GM21526 (cell line): ENCODE measurements at regions not wholly inside any gene's neighbourhood (a gene's known extent, or its start where the extent isn't known, plus 50 kb on each side); places are given as distances from the start of the nearest gene placed in this dataset.

Experiments
- ATAC-seq: cut with Tn5 transposase; IDR thresholded peaks from one replicate; pipeline ENCODE4 v1.9.1; 2021; ENCODE audit warnings: moderate library complexity; ENCODE audit not compliant: unreplicated experiment, low FRiP score

DNA sequence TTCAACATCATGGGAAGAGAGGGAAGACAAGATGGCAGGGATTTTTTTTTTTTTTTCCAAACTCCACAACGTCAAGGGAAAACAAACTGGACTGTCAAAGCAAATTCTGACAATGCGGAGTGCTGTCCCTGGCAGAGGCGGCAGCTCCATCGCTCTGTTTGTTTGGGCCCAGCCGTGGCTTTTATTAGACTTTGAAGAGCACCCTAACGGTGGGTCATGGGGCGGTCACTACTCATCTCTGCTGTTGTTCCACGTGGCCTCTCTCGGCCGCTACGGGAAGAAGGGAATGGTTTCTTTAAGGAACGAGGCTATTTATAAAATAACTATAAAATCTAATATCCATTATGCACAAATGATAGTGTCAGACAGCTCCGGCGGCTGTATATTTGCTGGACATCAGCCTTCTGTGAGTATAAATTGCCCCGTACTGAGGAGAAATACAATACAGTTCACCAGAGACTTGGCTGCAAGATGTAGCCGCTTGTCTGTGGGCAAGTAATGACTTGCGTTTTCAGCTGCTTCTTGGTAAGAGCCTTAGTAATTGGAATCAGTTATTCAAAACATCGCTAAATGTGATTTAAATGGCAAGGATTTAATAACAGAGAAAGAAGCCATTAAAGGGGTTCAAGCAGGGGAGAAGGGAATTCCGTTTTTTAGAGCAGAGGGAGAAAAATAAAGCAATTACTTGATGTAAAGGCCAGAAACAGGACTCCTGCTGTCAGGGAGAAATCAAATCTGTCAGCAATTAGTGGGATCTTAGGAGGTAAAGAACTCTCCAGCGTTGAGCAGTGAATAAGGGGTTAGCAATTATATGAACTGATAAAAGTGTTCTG is 61.7 kb upstream of the RAB11FIP2 start:
- ATAC-seq: no peak

- ATAC-seq: no peak
Measured at GRCh38 chr10:118107541-118107940, 60.8 kb upstream of the RAB11FIP2 start.

DNA sequence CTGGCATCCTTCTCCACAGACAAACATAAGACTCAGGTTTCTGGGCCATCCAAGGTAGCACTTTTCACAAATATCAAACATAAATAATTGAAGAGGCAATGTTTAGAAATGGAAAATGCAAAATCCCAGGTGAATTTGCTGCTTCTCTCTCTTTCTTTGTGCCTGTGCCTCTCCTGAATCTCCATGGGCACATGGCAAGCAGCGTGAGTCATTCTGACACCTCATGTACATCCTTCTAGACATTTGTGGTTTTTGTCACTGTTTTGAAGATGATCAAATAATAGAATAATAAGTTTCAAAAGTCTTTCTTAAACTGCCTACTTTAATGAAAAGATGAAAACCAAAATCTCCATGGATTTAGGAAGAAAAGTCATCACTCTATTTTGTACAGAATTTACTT is 60.3 kb upstream of the RAB11FIP2 start:
- no peak for ATAC-seq

GRCh38 chr10:118106426-118106825 is 59.7 kb upstream of the RAB11FIP2 start:
- ATAC-seq: peak; percentile 56

GRCh38 chr10:118102121-118102520 is 55.4 kb upstream of the RAB11FIP2 start:
- ATAC-seq: no peak

DNA sequence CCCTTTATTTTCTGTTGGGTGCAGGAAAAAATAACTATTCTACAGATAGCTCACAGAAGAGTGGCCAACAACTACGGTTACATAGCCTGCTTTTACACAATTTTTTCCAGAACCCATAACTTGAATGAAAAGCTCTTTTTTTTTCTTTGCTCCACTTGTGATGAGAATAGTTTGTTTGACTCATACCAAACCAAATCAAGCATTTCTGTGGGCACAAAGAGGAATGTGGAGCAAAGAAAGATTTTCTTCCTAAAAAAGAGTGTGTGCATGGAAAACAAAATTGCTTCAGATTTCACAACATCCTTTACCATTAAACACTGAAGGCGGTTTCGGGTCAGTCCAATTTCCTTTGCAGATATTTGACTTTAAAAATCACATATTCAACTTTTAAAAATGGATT is 54.8 kb upstream of the RAB11FIP2 start:
- ATAC-seq: no peak
